ENCODE measurements at regions not wholly inside any gene's neighbourhood (a gene's known extent, or its start where the extent isn't known, plus 50 kb on each side); places are given as distances from the start of the nearest gene placed in this dataset.

- no peak for DNase-seq (ENCODE audit: low read depth)
Observed at GRCh38 chr6:90403489-90404381, 107.1 kb upstream of the BACH2 start.

DNA sequence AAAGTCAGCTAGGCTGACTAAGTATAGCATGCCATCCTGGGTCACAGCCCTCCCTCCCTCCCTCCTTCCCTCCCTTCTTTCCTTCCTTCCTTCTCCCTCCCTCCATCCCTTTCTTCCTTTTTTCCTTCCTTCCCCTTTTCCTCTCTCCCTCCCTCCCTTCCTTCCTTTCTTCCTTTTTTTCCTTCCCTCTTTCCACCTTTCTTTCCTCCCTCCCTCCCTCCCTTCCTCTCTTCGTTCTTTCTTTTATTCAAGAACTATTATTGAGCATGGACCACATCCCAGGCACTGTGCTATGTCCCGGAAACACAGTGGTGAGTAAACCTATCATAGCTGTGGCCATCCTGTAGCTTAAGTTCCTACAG lies 106.2 kb upstream of the BACH2 start:
- DNase-seq (ENCODE audit: low read depth), result no peak

GRCh38 chr6:90401933-90402830 lies 105.5 kb upstream of the BACH2 start:
- DNase-seq (ENCODE audit: low read depth), result peak; percentile 30

- no peak for DNase-seq (ENCODE audit: low read depth)
Observed at GRCh38 chr6:90399970-90400369, 103.3 kb upstream of the BACH2 start.

DNA sequence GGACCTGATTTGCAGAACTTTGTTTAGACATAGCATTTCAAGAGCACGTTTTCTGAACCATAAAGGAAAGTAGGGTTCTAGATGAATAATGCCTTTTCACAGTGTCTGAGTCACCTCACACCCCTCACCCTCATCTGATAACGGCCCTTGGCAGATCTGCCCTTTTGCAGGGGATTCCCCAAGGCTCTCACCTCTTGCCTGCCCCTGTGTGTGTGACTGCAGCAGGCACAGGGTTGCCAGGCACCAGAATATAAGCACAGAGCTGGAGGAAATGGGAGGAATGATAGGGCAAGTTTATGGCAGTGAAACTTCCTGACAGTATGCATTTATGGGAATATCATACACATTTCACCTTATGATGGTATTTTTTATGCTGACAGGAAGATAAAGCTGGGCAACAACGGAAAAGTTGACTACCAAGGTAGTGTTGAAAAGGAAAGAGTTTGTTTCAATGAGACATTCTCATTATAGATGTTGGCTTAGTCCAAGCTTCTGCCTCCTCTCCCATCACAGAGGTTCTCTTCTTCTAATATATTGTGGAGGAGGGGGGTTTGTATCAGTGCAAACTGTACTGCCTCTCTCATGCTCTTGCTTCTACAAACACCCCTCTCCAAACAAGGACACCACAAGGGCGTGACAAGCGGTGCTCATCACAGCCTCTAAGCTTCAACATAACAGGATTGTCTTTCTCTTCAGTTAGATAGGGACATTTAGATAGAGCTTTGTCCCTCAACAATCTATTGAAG lies 101.5 kb upstream of the BACH2 start:
- peak; percentile 72 for DNase-seq (ENCODE audit: low read depth)

DNA sequence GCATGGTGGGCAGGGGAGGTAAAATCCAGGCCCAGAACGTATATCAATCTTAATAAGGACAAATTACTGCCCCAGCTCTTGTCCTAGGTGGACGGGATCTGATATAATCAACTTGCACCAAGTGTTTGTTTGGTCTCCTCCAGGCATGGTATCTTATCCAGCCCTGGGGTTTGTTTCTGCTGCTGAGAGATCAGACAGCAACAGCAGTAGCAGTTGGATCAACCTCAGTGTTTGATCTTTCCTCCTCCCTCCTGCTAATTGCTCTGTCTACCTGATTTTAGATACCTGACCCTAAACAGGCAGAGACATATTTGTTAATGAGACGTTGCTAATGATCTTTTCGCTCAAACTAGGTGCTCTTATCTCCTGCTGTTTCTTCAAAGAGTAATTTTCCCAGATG lies 100.4 kb upstream of the BACH2 start:
- no peak for DNase-seq (ENCODE audit: low read depth)

GRCh38 chr6:90393232-90393884 lies 96.7 kb upstream of the BACH2 start:
- DNase-seq (ENCODE audit: low read depth), result peak; percentile 55

- DNase-seq (ENCODE audit: low read depth), result no peak
Observed at GRCh38 chr6:90390379-90390778, 93.7 kb upstream of the BACH2 start.

GRCh38 chr6:90388395-90388794 lies 91.8 kb upstream of the BACH2 start:
- no peak for DNase-seq (ENCODE audit: low read depth)

DNA sequence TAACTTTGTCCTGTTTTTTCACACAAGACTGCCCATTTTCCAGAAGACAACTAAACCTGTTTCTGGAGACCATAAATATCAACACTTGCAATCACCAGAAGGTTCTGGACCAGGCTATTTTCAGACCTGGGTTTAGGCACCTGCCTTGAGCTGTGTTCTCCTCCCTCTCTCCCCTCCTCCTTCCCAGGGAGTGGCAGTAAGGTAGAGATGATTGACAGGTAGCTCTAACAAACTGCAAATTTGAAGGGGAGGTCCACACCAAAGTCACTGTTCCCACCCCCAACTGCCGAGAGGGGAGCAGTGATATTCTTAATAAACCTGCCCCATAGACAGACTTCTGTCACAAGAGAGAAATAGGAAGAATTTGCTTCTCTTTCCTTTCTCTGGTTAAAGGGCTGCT lies 91.2 kb upstream of the BACH2 start:
- no peak for DNase-seq (ENCODE audit: low read depth)

GRCh38 chr6:90387383-90387775 lies 90.7 kb upstream of the BACH2 start:
- DNase-seq (ENCODE audit: low read depth), result no peak

DNA sequence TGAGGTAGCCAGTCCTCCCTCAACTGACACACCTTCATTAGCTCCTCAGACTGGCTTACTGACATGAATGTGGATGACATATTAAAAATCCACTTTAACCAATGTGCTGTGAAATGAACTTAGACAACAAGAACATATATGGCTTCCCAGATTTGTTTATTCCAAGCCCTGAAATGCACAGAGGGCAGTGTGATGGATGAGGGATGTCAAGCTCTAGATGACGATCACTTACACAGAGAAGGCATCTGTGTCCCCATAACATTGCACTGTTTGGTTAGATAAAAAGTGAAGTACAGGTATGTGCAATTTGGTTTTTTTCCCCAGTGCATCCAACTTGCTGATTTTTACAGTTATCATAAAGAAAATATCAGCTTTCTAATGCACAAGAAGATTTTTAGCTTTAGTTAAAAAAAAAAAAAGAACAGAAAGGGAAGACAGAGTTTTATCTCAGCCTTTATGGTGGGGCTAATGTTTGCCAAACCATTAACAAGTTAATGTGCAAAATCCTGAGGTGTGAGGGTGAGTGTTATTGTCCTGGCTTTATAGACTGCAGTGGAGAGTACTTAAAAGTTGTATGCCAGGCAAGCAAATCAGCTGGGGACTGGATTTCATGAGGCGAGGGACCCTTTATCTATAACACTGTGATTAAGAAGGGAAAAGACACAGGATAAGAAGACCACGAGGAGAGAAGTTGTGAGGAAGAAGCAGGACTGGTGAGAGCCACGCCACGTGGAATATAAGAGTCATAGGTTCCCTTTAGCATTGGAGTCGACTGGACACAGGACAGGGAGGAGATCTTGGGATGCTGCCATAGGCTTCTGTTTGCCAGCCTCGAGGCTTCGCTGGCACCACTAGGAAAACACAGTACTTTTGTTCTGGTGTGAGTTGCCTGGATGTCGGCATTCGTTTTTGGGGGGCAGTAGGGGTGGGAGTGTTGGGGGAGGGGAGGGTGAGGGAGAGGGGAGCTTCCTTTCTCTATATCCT lies 90.0 kb upstream of the BACH2 start:
- no peak for DNase-seq (ENCODE audit: low read depth)

DNA sequence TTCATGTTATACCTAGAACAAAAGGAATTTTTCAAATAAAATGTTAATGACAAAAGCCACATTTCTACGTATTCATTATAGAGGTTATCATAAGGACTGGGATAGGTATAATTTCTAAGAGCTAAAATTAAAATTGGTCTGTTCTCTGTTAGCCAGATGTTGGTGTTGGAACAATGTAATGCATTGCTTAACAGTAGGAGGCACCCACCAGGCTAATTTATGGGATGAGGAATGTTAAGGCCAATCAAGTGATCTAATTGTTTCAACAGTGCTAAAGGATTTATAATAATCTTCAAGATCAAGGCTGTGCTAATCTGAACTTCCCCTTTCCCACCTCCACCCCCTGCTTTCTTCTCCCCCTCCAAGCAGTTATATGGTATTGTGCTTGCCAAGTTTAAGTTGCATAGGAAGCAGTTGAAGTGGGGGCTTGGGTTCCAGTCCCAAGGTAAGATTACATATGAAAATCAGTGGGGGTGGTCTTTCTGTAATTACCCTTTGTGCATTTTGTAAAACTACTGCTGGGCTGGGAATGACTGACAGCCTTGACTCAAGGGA lies 89.2 kb upstream of the BACH2 start:
- no peak for DNase-seq (ENCODE audit: low read depth)

GRCh38 chr6:90384720-90385119 lies 88.1 kb upstream of the BACH2 start:
- no peak for DNase-seq (ENCODE audit: low read depth)

GRCh38 chr6:90383196-90383822 lies 86.7 kb upstream of the BACH2 start:
- no peak for DNase-seq (ENCODE audit: low read depth)

DNA sequence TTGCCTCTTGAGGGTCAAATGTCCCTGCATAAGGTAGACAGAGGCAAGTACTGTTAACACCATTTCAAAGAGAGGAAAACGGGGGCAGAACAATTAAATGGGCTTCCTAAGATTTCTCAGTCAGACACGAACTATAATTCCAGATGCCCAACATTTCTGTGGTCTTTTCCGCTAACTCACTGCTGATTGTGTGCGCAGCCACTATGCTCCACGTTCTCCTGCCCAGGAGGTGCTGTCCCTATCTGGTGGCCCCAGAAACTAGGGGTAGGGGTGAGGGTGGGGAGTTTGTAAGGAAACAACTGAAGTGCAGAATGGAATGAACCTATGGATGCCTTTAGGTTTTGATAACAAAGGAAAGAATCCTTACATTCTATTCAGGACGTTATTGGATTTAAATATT lies 86.1 kb upstream of the BACH2 start:
- DNase-seq (ENCODE audit: low read depth), result no peak

GRCh38 chr6:90375681-90376439 lies 79.2 kb upstream of the BACH2 start:
- no peak for DNase-seq (ENCODE audit: low read depth)

DNA sequence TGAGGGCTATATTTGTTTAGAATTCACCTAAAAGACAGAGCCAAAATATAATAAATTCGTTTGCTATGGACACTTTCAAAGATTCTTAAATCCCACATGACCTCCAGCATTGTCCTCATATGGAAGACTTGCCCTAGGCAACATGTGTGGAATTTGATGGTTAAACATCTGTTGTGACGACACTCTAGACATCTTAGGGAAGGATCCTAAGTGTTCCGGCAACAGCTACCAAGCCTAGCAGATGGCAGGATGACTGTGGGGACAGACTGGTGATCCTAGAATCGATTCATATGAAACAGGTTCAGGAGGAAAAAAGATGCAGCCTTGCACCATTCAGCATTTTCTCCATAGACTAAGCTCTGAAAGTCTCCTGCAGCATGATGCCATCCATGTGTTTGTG lies 77.6 kb upstream of the BACH2 start:
- no peak for DNase-seq (ENCODE audit: low read depth)

DNA sequence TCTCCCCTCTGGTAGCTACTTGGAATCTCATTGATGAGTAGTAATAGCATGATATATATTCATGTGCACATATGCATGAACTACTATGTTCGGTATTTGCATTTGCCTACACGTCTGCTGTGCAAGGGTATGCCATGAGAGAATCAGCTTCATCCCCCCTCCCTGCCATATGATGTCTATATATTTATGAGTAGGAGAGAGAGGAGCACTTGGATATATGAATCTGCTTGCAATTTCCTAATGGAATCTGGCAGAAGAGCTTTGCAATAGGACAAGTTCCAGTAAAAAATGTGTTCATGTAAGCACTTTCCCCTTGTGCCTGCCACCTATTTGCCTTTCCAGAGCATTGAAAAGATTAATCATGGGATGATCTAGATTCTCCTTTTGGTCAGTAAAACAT lies 76.2 kb upstream of the BACH2 start:
- DNase-seq (ENCODE audit: low read depth), result no peak

Measured in stimulated activated CD8-positive, alpha-beta memory T cell treated with anti-CD3 and anti-CD28 coated beads, Interleukin-12 subunit alpha, Interleukin-12 subunit beta, amount 100 ng/mL, for 1 hour (primary cell).